SK-MEL-5 (cell line): ENCODE measurements at regions not wholly inside any gene's neighbourhood (a gene's known extent, or its start where the extent isn't known, plus 50 kb on each side); places are given as distances from the start of the nearest gene placed in this dataset.
A peak's percentile ranks its signal among the peaks of the same experiment; 100 is the strongest.
"Not testable (repeated sequence)": the region's sequence is repeated elsewhere in the genome, so short reads cannot be mapped to it uniquely, and the experiment has no call there.

Experiments used
- DNase-seq: peaks from one replicate; pipeline ENCODE4 v3.0.0-alpha.2; 2016; ENCODE audit warnings: low read depth, low spot score
- in situ Hi-C: cut with HindIII; loops from 2 replicates; pipeline ENCODE4 v1.10.0; 2016; ENCODE audit warnings: low sequenced_read_pairs, high pct_unique_total_duplicates, low pct_unique_long_range_greater_than_20kb

DNA sequence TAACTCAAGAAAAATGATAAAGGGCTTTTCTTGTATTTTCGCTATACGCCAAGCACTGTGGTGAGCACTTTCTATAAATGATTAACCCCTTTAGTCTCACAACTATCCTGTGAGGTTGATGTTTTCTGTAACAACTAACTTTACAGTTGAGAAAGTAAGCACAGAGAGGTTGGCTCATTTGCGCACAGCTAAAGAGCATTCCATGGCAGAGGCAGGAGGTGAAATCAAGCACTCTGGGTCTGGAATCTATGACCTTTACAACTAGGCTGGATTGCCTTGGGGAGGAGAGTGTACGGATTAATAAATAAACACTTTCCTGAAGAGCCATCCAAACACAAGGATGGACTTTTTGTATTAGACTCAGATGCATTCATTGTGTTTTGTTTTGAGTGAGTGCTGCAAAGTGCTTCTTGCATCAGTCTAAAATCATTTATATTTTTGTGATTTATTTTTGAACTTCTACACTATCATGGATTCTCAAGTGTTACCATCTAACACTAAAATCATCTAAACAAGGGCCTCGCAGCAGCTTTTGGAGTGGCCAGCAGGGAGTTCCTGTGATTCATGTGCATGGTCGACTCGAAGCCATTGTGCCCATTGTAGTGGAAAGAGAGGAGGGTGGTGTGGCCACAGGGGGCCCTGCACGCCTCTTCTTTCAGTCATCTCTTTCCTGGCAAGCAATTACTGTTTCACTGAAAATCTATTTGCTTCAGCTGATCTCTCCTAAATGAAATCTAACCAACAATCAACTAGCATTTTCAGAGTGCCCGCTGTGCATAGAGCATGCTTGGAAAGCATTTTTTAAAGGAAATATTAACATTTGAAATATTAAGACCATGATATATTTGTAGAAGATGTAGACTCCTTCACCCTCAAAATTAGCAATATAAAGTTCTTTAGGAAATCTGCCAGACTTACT lies 633.4 kb upstream of the COBL start:
- in situ Hi-C loops: no loop called here

DNA sequence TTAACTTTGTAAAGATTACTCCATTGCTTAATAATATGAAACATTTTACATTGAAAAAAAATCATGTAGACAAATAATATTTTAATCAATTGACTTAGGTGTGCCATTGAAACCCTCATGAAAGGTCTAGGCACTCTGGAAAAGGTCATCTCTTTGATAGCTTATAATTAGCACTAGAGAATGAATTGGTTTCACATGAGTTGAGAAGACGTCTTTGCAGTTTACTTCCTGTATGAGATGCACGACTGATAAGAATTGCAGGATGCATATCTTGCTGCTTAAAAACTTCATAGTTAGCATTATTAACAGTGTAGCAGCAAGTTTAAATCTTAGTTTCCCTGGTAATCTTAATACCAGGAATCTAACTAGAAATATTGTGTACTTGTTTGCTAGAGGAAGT lies 614.2 kb upstream of the COBL start:
- in situ Hi-C loops: no loop called here
- no peak for DNase-seq

More for the DNA sequence above, 633.4 kb upstream of the COBL start:
- peak; percentile 20 for DNase-seq

- in situ Hi-C loops: no loop called here
- no peak for DNase-seq
Measured at GRCh38 chr7:51929818-51930217, 613.2 kb upstream of the COBL start.

DNA sequence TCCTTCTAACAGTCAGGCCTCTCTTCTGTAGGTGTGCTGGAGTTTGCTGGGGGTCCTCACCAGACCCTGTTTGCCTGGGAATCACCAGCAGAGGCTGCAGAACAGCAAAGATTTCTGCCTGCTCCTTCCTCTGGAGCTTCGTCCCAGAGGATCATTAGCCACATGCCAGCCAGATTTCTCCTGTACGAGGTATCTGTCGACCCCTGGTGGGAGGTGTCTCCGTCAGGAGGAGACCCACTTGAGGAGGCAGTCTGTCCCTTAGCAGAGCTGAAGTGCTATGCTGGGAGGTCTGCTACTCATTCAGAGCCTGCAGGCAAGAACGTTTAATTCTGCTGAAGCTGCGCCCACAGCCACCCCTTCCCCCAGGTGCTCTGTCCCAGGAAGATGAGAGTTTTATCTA lies 611.1 kb upstream of the COBL start:
- no peak for DNase-seq
- in situ Hi-C loops: no loop called here

DNA sequence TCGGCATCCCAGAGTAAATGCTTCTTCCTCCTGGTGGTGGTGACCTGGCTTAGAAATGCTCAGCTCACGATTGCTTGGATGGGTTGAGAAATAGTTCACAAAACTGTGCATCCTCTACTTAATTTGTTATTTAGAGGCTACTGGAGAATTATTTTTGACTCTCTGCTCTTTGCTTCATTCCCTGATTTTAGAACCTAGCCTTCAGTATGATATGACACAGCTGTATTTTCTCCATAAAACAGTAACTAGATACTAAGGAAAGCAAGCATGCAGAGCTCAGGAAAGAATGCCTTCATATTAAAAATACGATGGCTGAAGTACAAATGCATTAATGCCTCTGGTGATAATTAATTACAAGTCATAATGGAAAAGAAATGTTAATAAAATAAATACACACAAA lies 602.0 kb upstream of the COBL start:
- no peak for DNase-seq
- in situ Hi-C loops: no loop called here

DNA sequence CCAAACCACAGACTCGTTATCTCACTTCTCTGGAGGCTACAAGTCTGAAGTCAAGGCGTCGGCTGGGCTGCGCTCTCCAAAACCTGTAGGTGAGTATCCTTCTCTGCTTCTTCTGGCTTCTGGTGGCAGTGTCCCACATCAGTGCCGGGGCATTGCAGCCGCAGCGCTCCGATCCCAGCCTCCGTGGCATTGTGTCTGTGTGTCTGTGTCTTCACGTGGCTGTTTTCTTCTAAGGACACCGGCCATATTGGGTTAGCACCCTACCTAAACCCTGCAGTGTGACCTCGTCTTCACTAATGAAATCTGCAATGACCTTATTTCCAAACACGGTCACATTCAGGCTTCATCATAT lies 584.9 kb upstream of the COBL start:
- DNase-seq: no peak
- in situ Hi-C loops: no loop called here

DNA sequence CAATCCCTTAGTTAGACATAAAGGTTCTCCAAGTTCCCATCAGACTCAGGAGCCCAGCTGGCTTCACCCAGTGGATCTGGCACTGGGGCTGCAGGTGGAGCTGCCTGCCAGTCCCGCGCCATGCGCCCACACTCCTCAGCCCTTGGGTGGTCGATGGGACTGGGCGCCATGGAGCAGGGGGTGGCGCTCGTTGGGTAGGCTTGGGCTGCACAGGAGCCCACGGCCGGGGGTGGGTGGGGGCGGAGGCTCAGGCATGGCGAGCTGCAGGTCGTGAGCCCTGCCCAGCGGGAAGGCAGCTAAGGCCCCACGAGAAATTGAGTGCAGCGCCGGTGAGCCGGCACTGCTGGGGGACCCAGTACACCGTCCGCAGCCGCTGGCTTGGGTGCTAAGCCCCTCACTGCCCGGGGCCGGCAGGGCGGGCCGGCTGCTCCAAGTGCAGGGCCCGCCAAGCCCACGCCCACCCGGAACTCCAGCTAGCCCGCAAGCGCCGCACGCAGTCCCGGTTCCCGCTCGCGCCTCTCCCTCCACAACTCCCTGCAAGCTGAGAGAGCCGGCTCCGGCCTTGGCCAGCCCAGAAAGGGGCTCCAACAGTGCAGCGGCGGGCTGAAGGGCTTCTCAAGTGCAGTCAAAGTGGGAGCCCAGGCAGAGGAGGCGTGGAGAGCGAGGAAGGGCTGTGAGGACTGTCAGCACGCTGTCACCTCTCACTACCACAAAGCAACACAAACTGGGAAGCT lies 584.3 kb upstream of the COBL start:
- in situ Hi-C loops, DNase-seq: not testable (repeated sequence)

DNA sequence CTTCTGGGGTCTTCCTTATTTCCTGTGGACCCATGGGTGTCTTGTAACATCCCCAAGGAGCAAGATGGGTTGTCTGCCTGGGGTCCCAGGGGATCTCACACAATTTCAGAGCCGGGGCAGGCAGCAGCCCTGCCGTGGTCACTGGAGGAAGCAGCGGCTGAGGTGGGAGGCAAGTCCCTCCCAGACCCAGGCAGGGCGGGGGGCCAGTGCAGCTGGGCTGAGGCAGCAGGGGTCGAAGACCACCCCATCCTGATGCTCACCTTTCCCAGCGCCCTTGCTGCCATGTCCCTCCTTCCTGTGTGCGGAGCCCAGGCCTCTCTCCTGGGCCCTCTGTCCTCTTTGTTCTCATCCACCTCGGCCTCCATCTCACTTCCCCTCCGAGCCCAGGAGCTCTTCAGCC lies 583.0 kb upstream of the COBL start:
- in situ Hi-C loops: no loop called here
- no peak for DNase-seq

DNA sequence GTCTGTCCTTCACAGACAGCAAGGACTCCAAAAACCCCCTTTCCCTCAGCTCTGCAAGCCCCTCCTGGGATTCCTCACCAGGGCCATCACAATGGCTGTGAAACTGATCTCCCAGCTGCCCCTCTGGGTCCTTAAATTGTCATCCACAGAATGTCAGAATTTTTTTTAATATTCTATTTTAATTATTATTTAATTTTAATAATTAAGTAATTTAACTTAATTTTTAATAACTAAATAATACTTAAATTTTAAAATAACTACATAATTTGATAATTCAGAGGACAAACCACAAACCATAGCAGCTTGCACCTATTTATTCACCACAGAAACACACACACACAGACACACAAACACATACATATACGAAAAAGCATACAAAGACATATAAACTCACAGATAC lies 565.8 kb upstream of the COBL start:
- in situ Hi-C loops: no loop called here
- no peak for DNase-seq

- no peak for DNase-seq
- in situ Hi-C loops: no loop called here
Measured at GRCh38 chr7:51881309-51881708, 564.7 kb upstream of the COBL start.

DNA sequence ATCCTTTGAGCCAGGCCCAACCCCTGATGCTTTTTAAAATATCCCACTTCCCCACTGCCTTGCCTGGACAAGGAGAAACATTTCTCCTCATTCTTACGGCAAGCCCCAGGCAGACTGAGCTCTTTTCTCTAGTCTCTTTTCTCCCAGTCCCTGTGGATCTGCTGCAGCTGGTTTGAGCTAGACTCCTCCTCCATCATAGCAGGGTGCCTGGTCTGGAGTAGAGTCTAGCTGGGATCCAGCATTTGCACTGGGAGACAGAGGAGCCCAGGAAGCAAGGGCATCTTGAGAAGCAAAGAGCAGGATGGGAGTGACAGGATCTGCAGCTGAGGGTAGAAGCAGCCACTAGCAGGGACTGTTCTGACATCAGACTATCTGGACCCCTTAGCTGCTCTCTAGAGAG lies 562.3 kb upstream of the COBL start:
- in situ Hi-C loops: no loop called here
- no peak for DNase-seq

DNA sequence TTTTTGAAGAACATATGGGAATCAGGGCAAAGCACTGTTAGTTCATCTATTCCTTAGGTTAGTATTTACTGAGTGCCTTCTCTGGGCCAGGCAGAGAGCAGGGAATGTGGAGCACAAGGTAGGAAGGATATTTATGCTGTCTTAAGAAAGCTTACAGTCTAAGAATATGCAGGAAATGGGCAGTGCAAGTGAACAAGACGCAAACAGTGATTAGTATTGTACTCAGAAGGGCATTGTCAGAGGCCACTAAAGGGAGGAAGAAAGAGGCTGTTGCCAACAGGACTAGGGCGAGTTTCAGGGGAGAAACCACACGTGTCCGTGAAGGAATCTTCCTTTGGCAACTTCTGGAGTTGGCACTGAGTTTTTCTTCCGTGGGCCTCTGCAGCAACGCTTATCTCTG lies 552.8 kb upstream of the COBL start:
- in situ Hi-C loops: no loop called here

GRCh38 chr7:51867117-51867516 lies 550.5 kb upstream of the COBL start:
- in situ Hi-C loops: no loop called here
- no peak for DNase-seq

More for the DNA sequence above, 552.8 kb upstream of the COBL start:
- no peak for DNase-seq

GRCh38 chr7:51860305-51860704 lies 543.7 kb upstream of the COBL start:
- DNase-seq: no peak
- in situ Hi-C loops: no loop called here

DNA sequence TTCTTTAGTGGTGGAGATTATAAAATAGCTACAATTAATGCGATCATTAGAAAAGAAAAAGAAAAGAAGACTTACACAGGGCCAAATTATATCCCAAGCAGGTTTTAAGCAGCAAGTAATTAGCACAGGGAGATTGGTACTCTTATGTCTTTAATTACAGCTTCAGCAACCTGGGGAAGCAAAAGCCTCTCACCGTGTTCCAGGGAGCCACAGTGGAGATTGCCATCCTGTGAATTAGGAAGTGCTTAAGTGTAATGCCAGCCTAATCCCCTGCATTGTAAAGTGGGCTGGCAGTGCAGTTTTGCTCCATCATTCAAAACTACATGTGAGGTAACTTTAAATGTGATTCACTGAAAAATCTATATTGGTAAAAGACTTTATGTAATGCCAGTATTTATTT lies 533.5 kb upstream of the COBL start:
- no peak for DNase-seq
- in situ Hi-C loops: no loop called here

- in situ Hi-C loops: no loop called here
- no peak for DNase-seq
Measured at GRCh38 chr7:51847461-51848134, 531.0 kb upstream of the COBL start.

- DNase-seq, in situ Hi-C loops: not testable (repeated sequence)
Measured at GRCh38 chr7:51839130-51839529, 522.5 kb upstream of the COBL start.

GRCh38 chr7:51827631-51828030 lies 511.0 kb upstream of the COBL start:
- DNase-seq: no peak
- in situ Hi-C loops: no loop called here
